A204.1 (cell line): ENCODE measurements at regions not wholly inside any gene's neighbourhood (a gene's known extent, or its start where the extent isn't known, plus 50 kb on each side); places are given as distances from the start of the nearest gene placed in this dataset.
A peak's percentile ranks its signal among the peaks of the same experiment; 100 is the strongest.
"Not testable (repeated sequence)": the region's sequence is repeated elsewhere in the genome, so short reads cannot be mapped to it uniquely, and the experiment has no call there.

Experiments used
- FAIRE-seq: peaks from 2 replicates; lab custom pipeline; 2012; peaks lifted over from hg19 to GRCh38; lab: Jason Lieb, UNC

DNA sequence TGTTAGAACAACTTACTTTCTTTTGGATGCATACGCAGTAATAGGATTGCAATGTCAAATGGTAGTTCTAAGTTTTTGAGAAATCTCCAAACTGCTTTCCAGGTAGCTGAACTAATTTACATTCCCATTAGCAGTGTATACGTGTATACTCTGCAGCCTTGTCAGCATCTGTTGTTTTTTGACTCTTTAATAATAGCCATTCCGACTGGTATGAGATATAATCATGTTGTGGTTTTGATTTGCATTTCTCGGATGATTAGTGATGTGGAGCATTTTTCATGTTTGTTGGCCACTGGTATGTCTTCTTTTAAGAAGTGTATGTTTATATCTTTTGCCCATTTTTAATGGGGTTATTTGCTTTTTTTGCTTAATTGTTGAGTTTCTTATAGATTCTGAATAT, 76.9 kb upstream of the HNRNPA1L2 start:
- FAIRE-seq = not testable (repeated sequence)

DNA sequence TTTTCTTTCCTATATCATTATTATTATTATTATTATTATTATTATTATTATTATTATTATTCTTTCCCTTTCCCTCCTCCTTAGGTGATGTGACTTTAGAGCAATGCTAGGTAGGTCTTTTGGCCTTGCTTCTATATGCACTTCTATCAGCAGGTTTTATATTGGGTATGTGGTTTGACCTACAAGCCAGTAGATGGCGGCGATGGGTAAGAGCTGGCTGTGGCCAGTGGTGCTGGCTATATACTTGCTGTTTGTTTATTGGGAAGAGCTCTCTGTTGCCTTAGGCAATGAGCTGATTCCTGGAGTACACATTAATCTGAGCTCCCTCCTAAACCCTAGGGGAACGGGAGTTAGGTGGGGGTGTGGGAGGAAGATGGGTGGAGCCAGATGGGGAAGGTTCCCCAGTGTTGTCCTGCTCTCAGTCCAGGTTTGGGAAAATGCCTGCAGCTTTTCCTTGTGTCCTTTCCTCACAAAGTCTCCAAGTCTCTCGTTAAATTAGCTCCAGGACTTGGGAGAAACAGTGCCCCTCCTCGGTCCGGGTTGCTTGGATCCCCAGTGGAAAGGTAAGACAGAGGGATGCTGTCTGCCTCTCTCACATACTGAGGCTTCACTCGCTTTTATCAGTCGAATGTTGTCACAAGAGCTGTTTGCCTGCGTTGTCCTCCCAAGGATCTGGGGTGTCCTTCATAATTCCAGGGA, 72.2 kb upstream of the HNRNPA1L2 start:
- FAIRE-seq = peak; percentile 95

DNA sequence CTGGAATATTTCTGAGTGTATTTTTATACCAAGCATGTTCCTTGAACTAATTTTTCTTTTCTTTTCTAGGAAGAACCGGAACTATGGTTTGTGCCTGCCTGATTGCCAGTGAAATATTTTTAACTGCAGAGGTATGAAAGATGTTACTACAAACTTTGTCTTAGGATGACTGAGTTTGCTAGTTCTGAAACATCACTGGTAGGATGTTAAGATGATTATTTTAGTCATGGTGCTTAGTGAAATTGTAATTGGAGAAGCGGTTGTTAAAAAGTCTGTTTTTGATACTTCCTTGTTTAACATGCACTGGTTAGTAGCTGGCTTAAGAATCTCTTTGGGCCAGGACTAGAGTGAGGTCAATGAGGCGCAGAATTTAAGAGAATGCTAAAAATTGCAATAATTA, 71.1 kb upstream of the HNRNPA1L2 start:
- FAIRE-seq = not testable (repeated sequence)

DNA sequence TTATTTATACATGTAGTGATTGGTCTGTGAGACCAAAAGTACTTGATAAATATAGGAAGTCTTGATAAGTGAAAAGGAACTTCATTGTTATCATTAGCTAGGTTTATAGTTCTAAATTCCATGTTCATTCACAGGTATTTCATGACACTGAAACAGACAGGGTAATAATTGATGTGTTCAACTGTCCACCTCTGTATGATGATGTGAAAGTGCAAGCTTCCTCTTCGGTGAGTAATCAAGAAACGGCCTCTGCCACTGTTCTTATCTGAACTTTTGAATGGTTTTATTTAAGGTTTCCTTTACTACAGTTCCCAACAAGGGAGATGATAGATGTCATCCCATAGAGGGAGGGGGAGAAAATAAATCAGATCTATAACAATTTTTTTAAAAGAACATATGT, 59.3 kb upstream of the HNRNPA1L2 start:
- FAIRE-seq = not testable (repeated sequence)
